ENCODE measurements at regions not wholly inside any gene's neighbourhood (a gene's known extent, or its start where the extent isn't known, plus 50 kb on each side); places are given as distances from the start of the nearest gene placed in this dataset.

DNA sequence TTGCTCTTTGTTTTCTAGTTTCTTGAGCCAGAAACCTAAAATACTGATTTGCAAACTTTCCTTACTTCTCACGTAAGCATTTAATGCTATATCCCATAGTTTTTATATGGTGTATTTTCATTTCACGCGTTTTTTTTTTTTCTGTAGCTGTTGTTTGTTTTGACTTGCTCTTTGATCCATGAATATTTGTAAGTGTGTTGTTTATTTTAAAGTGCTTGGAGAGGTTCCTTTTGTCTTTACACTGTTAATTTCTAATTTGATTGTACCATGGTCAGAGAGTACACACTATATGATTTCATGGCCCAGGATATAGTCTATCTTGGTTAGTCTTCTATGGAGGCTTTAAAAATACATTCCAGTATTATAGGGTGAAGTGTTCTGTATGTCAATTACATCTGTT lies 84.8 kb upstream of the RNF217 start:
- H3K4me3 ChIP-seq, result no peak overlapping the region
- 61 to 65% (median 64%) methylated on average over 3 of the region's 3 CpGs for WGBS, 4 donors
- intact Hi-C loops (cut with DNase I), result no loop called here
- H3K27ac ChIP-seq, result no peak overlapping the region
- H3K27me3 ChIP-seq, result no peaks in the 10 kb centered on the region
- TF ChIP-seq, protein P1, sequence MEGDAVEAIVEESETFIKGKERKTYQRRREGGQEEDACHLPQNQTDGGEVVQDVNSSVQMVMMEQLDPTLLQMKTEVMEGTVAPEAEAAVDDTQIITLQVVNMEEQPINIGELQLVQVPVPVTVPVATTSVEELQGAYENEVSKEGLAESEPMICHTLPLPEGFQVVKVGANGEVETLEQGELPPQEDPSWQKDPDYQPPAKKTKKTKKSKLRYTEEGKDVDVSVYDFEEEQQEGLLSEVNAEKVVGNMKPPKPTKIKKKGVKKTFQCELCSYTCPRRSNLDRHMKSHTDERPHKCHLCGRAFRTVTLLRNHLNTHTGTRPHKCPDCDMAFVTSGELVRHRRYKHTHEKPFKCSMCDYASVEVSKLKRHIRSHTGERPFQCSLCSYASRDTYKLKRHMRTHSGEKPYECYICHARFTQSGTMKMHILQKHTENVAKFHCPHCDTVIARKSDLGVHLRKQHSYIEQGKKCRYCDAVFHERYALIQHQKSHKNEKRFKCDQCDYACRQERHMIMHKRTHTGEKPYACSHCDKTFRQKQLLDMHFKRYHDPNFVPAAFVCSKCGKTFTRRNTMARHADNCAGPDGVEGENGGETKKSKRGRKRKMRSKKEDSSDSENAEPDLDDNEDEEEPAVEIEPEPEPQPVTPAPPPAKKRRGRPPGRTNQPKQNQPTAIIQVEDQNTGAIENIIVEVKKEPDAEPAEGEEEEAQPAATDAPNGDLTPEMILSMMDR (IDR thresholded peaks at IDR 0.05), result no peak
- no peak for TF ChIP-seq POLR2A (IDR thresholded peaks at IDR 0.05)
- H3K4me1 ChIP-seq (replicated peaks in 1 of 2), result peaks cover 0 to 8% of the 10 kb centered on the region in 2 donors
- no peaks in the 10 kb centered on the region for H3K36me3 ChIP-seq (replicated peaks in 1 of 2)
- no peak for DNase-seq
- H3K9me3 ChIP-seq (replicated peaks in 1 of 3), result peaks cover 0 to 9% (median 0%) of the 10 kb centered on the region in 3 donors

DNA sequence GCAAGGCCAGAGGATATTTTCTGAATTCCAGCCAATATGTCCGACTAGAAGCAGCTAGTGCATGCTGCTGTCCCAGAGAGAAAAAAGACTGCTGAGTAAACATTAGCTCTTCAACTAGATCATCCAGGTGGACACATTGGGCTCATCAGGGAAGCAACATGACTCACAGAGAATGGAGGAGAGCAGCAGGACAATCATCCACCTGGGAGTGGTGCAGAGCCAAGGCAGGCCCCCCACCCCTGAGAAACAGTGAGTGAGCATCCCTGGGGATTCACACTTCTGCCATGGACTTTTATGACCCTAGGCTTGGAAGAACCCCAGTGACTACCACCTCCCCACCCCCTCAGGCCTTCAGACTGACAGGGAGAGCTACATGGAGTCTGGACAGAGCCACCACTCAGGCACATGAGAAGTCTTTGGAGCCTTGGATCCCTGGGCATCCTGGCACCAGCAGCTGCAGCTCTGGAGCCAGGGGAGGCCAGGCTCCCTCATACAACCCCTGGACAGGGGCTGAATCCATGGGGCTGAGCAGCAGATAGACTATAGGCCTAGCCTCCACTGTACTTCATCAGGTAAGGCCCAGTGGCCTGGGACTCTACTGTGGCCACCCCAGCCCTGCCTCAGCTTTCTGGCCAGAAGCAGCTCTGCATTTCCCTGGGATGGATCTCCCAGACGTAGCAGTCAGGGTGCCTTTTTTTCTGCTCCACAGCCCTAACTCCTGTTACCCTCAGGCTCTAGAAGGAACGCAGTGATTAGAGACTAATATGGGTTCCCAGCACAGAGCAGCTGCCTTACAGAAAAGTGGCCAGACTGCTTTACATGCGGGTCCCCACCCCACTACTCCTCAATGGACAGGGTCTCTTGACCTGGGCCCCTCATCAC lies 82.9 kb upstream of the RNF217 start:
- Histone ChIP-seq H3K27ac (no peak overlapping the region), H3K4me1 (replicated peaks in 1 of 2) (peaks cover 0 to 17% of the 10 kb centered on the region in 2 donors), H3K36me3 (replicated peaks in 1 of 2) (no peaks in the 10 kb centered on the region), H3K9me3 (replicated peaks in 1 of 3) (peaks cover 0 to 9% (median 0%) of the 10 kb centered on the region in 3 donors), H3K4me3 (no peak overlapping the region), H3K27me3 (no peaks in the 10 kb centered on the region)
- no peak for TF ChIP-seq POLR2A (IDR thresholded peaks at IDR 0.05)
- TF ChIP-seq, protein P1 (IDR thresholded peaks at IDR 0.05), result no peak
- WGBS, 4 donors, result 66 to 95% (median 77%) methylated on average over 4 of the region's 4 CpGs
- intact Hi-C loops (cut with DNase I), result no loop called here
- no peak for DNase-seq

DNA sequence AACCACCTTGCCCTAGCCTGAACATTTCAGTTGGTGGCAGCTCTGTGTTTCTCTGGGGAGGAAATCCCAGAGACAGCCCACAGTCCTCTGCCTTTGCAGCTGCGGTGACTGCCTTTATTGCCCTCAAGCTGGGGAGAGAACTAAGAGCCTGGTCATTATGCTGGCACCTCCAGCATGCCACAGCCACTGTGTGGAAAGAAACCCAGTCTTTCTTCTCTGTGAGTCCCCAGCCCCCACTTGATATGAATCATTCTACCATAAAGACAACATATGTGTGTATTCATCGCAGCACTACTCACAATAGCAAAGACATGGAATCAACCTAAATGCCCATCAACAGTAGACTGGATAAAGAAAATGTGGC lies 82.3 kb upstream of the RNF217 start:
- Histone ChIP-seq H3K9me3 (replicated peaks in 1 of 3) (peaks cover 0 to 9% (median 0%) of the 10 kb centered on the region in 3 donors), H3K4me3 (no peak overlapping the region), H3K27me3 (no peaks in the 10 kb centered on the region), H3K4me1 (replicated peaks in 1 of 2) (peaks cover 0 to 17% of the 10 kb centered on the region in 2 donors), H3K36me3 (replicated peaks in 1 of 2) (no peaks in the 10 kb centered on the region), H3K27ac (no peak overlapping the region)
- TF ChIP-seq, protein P1 (IDR thresholded peaks at IDR 0.05), result no peak
- intact Hi-C loops (cut with DNase I), result no loop called here
- no peak for DNase-seq
- WGBS, 4 donors, result 94 to 100% (median 97%) methylated on average over 2 of the region's 2 CpGs

DNA sequence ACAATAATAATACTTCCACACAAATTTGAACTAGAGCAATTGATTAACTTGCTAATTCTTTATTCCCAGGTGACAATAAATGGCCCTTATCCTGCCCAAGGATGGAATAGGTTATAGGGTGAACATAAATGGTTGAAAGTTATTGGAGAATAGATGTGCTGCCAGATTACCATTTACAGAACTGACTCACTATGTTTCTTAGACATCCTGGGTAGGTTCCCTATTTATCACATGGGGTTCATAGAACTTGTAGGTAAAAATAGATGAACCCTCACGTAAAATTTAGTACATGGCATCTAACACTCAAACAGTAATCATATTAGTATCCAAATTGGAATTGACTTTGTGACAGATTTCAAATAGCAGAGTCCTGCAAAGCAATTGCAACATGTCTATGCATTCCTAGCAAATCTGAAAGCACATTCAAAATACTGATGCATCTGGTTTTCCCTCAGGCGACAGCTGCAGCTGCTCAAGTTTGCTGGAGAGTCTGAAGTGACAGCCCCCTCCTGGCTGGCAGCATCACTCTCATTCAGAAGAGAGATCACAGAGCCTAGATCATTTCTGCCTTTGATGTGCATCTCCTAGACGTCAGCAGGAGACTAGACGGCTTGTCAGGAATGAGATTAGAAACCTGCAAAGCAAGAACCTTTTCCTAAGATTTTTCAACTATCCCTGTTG lies 80.2 kb upstream of the RNF217 start:
- no peaks in the 10 kb centered on the region for H3K36me3 ChIP-seq (replicated peaks in 1 of 2)
- H3K27me3 ChIP-seq, result no peaks in the 10 kb centered on the region
- no peak overlapping the region for H3K27ac ChIP-seq
- H3K4me3 ChIP-seq, result no peak overlapping the region
- DNase-seq, result peak in 3 of 7 donors; percentile 4 to 57 (median 28)
- intact Hi-C loops (cut with DNase I), result no loop called here
- H3K4me1 ChIP-seq (replicated peaks in 1 of 2), result peaks cover 0 to 17% of the 10 kb centered on the region in 2 donors
- 29 to 45% (median 37%) methylated on average over 4 of the region's 4 CpGs for WGBS, 4 donors
- peaks cover 0 to 4% (median 0%) of the 10 kb centered on the region in 3 donors for H3K9me3 ChIP-seq (replicated peaks in 1 of 3)
- TF ChIP-seq, protein P1 (IDR thresholded peaks at IDR 0.05), result no peak
- no peak for TF ChIP-seq POLR2A (IDR thresholded peaks at IDR 0.05)
